Body of pancreas (tissue), 4 donors: ENCODE measurements at regions not wholly inside any gene's neighbourhood (a gene's known extent, or its start where the extent isn't known, plus 50 kb on each side); places are given as distances from the start of the nearest gene placed in this dataset.

Experiments
- ATAC-seq: fragments of 150-250 bp; one replicate; pipeline ENCODE4 v1.9.1; 2016
- DNase-seq, 4 donors: peaks; one replicate each; pipeline ENCODE4 v3.0.0-alpha.2; 2019
- H3K27ac ChIP-seq, 4 donors: fragments of 200-600 bp; sonication (generic); 1 replicate in 3 of 4; 2 replicates in 1 of 4; pipeline versions ENCODE4 v1.5.1 to v1.6.1; 2016 to 2019; ENCODE audit warnings: mild to moderate bottlenecking in 1 of 4, mixed read lengths in 1 of 4, moderate library complexity in 1 of 4
- H3K27me3 ChIP-seq, 2 donors: fragments of 200-600 bp; sonication (generic); one replicate each; pipeline ENCODE4 v1.6.0; 2016; ENCODE audit warnings: mild to moderate bottlenecking in 1 of 2
- H3K36me3 ChIP-seq, 2 donors: fragments of 200-600 bp; sonication (generic); replicated peaks in 1 of 2; 2 replicates each; pipeline ENCODE4 v1.5.1; 2016; ENCODE audit warnings: low read depth in 2 of 2; ENCODE audit not compliant: insufficient read depth in 1 of 2
- H3K4me1 ChIP-seq: fragments of 200-600 bp; sonication (generic); one replicate; pipeline ENCODE4 v1.6.0; 2016
- H3K4me3 ChIP-seq, 2 donors: fragments of 200-600 bp; sonication (generic); 1 replicate in 1 of 2; 2 replicates in 1 of 2; pipeline ENCODE4 v1.5.1; 2016 to 2019
- H3K9me3 ChIP-seq, 3 donors: fragments of 200-600 bp; sonication (generic); 1 replicate in 2 of 3; 2 replicates in 1 of 3; pipeline ENCODE4 v1.5.1; 2016
- POLR2A ChIP-seq, 3 donors: fragments of 450-650 bp; IDR thresholded peaks; one replicate each; pipeline ENCODE4 v1.6.1; 2016; ENCODE audit warnings: antibody characterized with exemption in 3 of 3, mild to moderate bottlenecking in 2 of 3
- WGBS, 2 donors: methylation state at CpG; one replicate each; pipeline ENCODE4 v1.1.5; 2017; 5-methylcytosine and 5-hydroxymethylcytosine counted together
- intact Hi-C: fragments of 100-400 bp; cut with DNase I; formaldehyde crosslinking; loops from one replicate; pipeline ENCODE4 v1.15.1; 2023
- TF ChIP-seq, protein P1 (sequence below), 7 experiments: fragments of 450-650 bp in 4 of 7; fragments of 200-600 bp in 3 of 7; sonication (generic) in 3 of 7; IDR thresholded peaks; one replicate each; pipeline ENCODE4 v1.5.1; 2016 to 2019; ENCODE audit warnings: antibody characterized with exemption in 7 of 7

DNA sequence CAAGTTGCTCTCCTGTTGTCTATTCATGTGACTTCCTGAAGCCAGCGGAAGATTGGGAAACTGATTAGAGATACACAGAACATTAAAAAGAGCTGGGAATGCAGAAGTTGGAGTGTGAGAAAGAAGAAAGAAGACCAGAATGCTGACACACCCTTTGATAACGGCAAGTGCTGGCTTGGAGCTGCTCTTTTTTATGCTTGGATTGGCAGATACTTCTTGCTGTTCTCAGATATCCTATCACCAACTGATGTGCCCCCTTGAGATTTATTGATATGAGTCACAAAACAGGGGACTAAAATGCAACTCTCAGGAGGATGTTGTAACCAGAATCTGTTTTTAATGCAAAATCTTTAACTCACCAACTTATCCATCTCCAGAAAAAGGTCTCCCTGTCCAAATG lies 56.0 kb upstream of the ASTN2 start:
- H3K4me3 ChIP-seq, result no peak overlapping the region
- H3K4me1 ChIP-seq, result no peaks in the 10 kb centered on the region
- H3K27me3 ChIP-seq, result no peaks in the 10 kb centered on the region
- TF ChIP-seq POLR2A (IDR thresholded peaks at IDR 0.05), result no peak
- TF ChIP-seq, protein P1, sequence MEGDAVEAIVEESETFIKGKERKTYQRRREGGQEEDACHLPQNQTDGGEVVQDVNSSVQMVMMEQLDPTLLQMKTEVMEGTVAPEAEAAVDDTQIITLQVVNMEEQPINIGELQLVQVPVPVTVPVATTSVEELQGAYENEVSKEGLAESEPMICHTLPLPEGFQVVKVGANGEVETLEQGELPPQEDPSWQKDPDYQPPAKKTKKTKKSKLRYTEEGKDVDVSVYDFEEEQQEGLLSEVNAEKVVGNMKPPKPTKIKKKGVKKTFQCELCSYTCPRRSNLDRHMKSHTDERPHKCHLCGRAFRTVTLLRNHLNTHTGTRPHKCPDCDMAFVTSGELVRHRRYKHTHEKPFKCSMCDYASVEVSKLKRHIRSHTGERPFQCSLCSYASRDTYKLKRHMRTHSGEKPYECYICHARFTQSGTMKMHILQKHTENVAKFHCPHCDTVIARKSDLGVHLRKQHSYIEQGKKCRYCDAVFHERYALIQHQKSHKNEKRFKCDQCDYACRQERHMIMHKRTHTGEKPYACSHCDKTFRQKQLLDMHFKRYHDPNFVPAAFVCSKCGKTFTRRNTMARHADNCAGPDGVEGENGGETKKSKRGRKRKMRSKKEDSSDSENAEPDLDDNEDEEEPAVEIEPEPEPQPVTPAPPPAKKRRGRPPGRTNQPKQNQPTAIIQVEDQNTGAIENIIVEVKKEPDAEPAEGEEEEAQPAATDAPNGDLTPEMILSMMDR (IDR thresholded peaks at IDR 0.05), result no peak
- H3K36me3 ChIP-seq, result no peaks in the 10 kb centered on the region
- intact Hi-C loops, result no loop called here
- DNase-seq (no peak), ATAC-seq (no peak)
- no peaks in the 10 kb centered on the region for H3K9me3 ChIP-seq
- no peak overlapping the region for H3K27ac ChIP-seq
- WGBS, 2 donors, result 17% methylated on average over 2 of the region's 2 CpGs

DNA sequence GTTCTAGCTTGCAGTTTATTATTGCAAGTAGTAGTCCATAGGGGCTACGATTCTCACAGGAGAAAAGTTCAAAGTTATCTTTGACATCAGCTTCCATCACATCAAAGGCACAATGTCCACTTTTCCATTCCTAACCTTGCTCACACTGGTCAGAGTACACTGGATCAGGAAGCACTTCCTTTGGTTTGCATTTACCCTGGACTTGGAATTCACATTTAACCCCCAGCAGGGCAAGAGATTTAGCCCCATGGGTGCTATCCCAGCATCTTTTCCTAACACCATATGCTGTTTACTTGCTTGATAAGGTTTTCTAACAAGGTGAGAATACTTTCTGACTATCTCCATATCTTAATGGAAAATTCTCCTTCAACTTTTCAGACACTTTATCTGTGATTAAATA lies 55.6 kb upstream of the ASTN2 start:
- DNase-seq (no peak), ATAC-seq (no peak)
- WGBS, 2 donors, result 21 to 31% methylated on average over 1 of the region's 1 CpG
- Histone ChIP-seq H3K4me3 (no peak overlapping the region), H3K27ac (no peak overlapping the region), H3K9me3 (no peaks in the 10 kb centered on the region), H3K4me1 (no peaks in the 10 kb centered on the region), H3K36me3 (no peaks in the 10 kb centered on the region), H3K27me3 (no peaks in the 10 kb centered on the region)
- TF ChIP-seq, protein P1 (IDR thresholded peaks at IDR 0.05), result no peak
- no peak for TF ChIP-seq POLR2A (IDR thresholded peaks at IDR 0.05)
- intact Hi-C loops, result no loop called here

DNA sequence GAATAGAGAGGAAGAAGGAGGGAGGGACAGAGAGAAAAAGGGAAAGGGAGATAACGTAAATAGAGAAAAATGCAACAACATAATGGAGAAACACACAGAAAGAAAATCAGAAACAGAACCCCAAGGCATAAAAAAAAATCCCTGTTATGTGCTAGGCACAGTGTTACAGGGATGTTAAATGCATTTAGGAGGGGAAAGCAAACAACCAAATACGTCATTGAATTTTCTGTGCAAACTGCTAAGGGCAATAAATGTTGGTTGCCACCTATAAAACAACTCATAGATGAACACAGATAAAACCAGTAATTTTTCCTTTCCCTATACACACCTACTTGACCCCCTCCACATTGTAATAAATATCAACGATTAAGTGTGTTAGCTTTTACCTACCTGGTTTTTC lies 51.3 kb upstream of the ASTN2 start:
- Histone ChIP-seq H3K27me3 (no peaks in the 10 kb centered on the region), H3K36me3 (no peaks in the 10 kb centered on the region), H3K4me1 (no peaks in the 10 kb centered on the region), H3K27ac (no peak overlapping the region), H3K9me3 (no peaks in the 10 kb centered on the region), H3K4me3 (no peak overlapping the region)
- intact Hi-C loops, result no loop called here
- DNase-seq, result no peak
- no peak for TF ChIP-seq POLR2A (IDR thresholded peaks at IDR 0.05)
- TF ChIP-seq, protein P1 (IDR thresholded peaks at IDR 0.05), result no peak
- no peak for ATAC-seq
- 57 to 68% methylated on average over 3 of the region's 3 CpGs for WGBS, 2 donors

DNA sequence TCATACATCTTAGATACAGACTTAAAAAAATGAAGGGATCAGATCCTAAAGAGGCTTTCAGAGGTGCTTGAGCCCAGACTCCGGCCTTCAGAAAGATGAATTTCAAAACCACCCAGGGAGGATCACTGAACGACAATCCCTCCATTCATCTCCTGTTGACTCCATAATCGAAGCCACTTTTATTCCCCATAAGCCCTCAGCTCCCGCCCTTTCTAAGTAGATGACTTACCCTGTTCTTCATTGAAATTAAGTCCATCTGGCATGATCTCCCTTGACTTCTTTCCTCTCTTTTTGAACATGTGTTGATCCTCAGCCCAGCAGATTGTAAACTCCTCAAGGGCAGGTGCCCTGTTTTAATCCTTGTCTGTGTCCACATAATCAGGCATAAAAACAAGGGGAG lies 50.8 kb upstream of the ASTN2 start:
- WGBS, 2 donors, result 71 to 80% methylated on average over 4 of the region's 4 CpGs
- TF ChIP-seq, protein P1 (IDR thresholded peaks at IDR 0.05), result no peak
- TF ChIP-seq POLR2A (IDR thresholded peaks at IDR 0.05), result no peak
- H3K27ac ChIP-seq, result no peak overlapping the region
- DNase-seq, result no peak
- intact Hi-C loops, result no loop called here
- no peak overlapping the region for H3K4me3 ChIP-seq
- no peaks in the 10 kb centered on the region for H3K36me3 ChIP-seq
- no peaks in the 10 kb centered on the region for H3K27me3 ChIP-seq
- no peaks in the 10 kb centered on the region for H3K4me1 ChIP-seq
- ATAC-seq, result no peak
- no peaks in the 10 kb centered on the region for H3K9me3 ChIP-seq

DNA sequence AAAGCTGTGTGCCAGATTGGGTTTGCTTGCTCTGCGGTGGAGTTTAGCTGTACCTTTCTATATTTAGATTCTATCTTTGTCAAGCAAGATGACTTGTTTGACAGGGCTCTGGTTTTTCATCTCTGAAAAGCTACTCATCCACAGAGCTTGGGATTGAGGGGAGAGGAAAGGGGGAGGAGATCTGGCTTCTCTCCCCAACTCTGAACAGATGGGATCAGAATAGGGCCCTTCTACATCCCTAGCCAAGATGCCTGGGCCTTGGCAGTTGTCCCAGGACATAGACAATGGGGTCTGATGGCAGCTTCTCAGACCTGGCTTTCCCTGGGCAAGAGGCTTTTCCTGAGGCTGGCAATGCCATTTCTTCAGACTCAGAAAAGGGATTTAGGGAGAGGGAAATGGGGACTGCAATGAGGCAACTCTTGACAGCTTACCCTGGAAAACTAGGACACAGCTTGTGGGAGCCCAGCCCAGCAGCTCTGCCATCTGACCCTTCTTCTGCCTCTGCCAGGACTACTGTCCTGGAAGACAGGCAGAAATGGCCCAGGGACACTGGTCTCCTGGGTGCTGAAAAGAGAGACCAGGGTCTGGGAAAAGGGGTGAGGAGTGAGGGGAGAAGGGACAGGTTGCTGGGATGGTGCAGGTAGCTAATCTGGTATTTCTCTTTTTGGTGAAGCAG lies 50.2 kb upstream of the ASTN2 start:
- Histone ChIP-seq H3K4me3 (no peak overlapping the region), H3K36me3 (no peaks in the 10 kb centered on the region), H3K27ac (no peak overlapping the region), H3K27me3 (no peaks in the 10 kb centered on the region), H3K4me1 (no peaks in the 10 kb centered on the region), H3K9me3 (no peaks in the 10 kb centered on the region)
- ATAC-seq, result no peak
- DNase-seq, result no peak
- WGBS, 2 donors, result 67 to 80% methylated on average over 1 of the region's 1 CpG
- TF ChIP-seq, protein P1 (IDR thresholded peaks at IDR 0.05), result no peak
- no peak for TF ChIP-seq POLR2A (IDR thresholded peaks at IDR 0.05)
- intact Hi-C loops, result no loop called here
